Upper lobe of left lung (tissue), 6 donors: ENCODE measurements at regions not wholly inside any gene's neighbourhood (a gene's known extent, or its start where the extent isn't known, plus 50 kb on each side); places are given as distances from the start of the nearest gene placed in this dataset.

Experiments used
- ATAC-seq, 2 donors: fragments of 200-7000 bp; cut with Tn5 transposase; one replicate each; pipeline ENCODE4 v1.9.1; 2022; ENCODE audit warnings: mild to moderate bottlenecking in 2 of 2, moderate library complexity in 2 of 2; ENCODE audit not compliant: low FRiP score in 2 of 2
- DNase-seq, 2 donors: peaks; one replicate each; pipeline ENCODE4 v3.0.0-alpha.2; 2019 to 2020
- H3K27ac ChIP-seq, 4 donors: fragments of 200-600 bp; sonication (generic); one replicate each; pipeline ENCODE4 v1.5.1; 2016 to 2019
- H3K27me3 ChIP-seq, 4 donors: fragments of 200-600 bp; sonication (generic); one replicate each; pipeline ENCODE4 v1.5.1; 2017 to 2019
- H3K36me3 ChIP-seq, 4 donors: fragments of 200-600 bp; sonication (generic); one replicate each; pipeline ENCODE4 v1.5.1; 2016 to 2019
- H3K4me1 ChIP-seq, 4 donors: fragments of 200-600 bp; sonication (generic); one replicate each; pipeline ENCODE4 v1.5.1; 2018 to 2019
- H3K4me3 ChIP-seq, 4 donors: fragments of 200-600 bp; sonication (generic); one replicate each; pipeline ENCODE4 v1.5.1; 2017 to 2019; ENCODE audit warnings: mild to moderate bottlenecking in 2 of 4, moderate library complexity in 1 of 4
- H3K9me3 ChIP-seq, 4 donors: fragments of 200-600 bp; sonication (generic); one replicate each; pipeline ENCODE4 v1.5.1; 2018 to 2019
- EP300 ChIP-seq, 4 donors: sonication (generic); formaldehyde crosslinking; IDR thresholded peaks; one replicate each; pipeline ENCODE4 v1.5.1; 2017; ENCODE audit warnings: antibody characterized with exemption in 4 of 4, control low read depth in 2 of 4
- POLR2A ChIP-seq, 4 donors: fragments of 450-650 bp; IDR thresholded peaks; one replicate each; pipeline ENCODE4 v1.5.1; 2016 to 2017; ENCODE audit warnings: antibody characterized with exemption in 4 of 4, mild to moderate bottlenecking in 2 of 4
- POLR2AphosphoS5 ChIP-seq, 2 donors: sonication (generic); formaldehyde crosslinking; IDR thresholded peaks; one replicate each; pipeline ENCODE4 v1.5.1; 2017; ENCODE audit warnings: antibody characterized with exemption in 2 of 2
- WGBS, 2 donors: methylation state at CpG; one replicate each; pipeline ENCODE4 v1.1.5; 2017 to 2018; 5-methylcytosine and 5-hydroxymethylcytosine counted together
- TF ChIP-seq, protein P1 (sequence below), 6 experiments: fragments of 450-650 bp in 4 of 6; fragments of 200-600 bp in 2 of 6; sonication (generic) in 2 of 6; IDR thresholded peaks; one replicate each; pipeline ENCODE4 v1.5.1; 2016 to 2019; ENCODE audit warnings: antibody characterized with exemption in 6 of 6
- donor health status: DM: no; HTN: no; CAD: no; lungs with moderate emphysema.
- donor health status: DM: no; HTN: yes; CAD: no; lungs with severe emphysema.

DNA sequence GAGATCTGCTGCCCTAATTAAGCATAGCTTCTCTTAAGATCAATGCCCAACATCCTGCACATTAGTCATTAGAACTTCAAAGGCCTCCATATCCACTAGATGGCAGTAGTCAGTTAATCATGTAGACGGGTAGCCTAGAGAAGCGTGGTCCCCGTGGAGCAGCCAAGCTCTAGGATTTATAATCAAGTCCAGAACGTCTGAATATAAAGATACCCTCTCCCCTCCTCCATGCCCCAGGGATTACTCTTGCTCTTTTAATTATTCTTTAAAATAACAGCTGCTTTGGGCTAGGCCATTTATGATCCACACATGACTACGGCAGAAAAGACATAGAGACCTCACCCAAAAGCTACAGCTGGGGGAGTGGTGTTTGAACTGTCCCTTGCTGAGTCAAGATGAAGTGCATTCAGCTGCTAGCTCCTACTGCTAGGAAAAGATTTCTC lies 327.6 kb upstream of the PLET1 start:
- 18% methylated on average over 5 of the region's 5 CpGs for WGBS, 2 donors
- DNase-seq = peak in 1 of 2 donors; percentile 44
- H3K27ac ChIP-seq = no peak overlapping the region

DNA sequence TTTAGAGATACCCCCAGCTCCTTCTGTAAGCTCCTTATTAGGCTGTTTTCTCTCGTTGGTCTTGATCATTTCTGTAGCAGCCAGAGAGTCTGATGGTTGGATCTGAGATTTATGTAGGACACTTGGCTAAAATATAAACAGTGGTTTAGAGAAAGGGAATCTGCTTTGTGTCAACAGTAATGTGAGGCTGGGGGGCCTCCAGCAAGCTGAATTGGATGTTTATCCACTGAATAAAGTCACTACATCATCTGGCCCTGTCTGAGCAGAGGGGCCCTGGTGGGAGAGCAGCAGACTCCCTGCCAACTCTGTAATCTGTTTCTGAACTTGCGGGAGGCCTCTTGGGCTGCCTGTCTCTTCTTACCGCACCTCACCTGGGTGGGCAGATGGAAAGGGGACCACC lies 328.5 kb upstream of the PLET1 start:
- no peak for TF ChIP-seq POLR2A (IDR thresholded peaks at IDR 0.05)
- TF ChIP-seq, protein P1, sequence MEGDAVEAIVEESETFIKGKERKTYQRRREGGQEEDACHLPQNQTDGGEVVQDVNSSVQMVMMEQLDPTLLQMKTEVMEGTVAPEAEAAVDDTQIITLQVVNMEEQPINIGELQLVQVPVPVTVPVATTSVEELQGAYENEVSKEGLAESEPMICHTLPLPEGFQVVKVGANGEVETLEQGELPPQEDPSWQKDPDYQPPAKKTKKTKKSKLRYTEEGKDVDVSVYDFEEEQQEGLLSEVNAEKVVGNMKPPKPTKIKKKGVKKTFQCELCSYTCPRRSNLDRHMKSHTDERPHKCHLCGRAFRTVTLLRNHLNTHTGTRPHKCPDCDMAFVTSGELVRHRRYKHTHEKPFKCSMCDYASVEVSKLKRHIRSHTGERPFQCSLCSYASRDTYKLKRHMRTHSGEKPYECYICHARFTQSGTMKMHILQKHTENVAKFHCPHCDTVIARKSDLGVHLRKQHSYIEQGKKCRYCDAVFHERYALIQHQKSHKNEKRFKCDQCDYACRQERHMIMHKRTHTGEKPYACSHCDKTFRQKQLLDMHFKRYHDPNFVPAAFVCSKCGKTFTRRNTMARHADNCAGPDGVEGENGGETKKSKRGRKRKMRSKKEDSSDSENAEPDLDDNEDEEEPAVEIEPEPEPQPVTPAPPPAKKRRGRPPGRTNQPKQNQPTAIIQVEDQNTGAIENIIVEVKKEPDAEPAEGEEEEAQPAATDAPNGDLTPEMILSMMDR (IDR thresholded peaks at IDR 0.05) = no peak
- TF ChIP-seq EP300 (IDR thresholded peaks at IDR 0.05) = no peak
- no peak for TF ChIP-seq POLR2AphosphoS5 (IDR thresholded peaks at IDR 0.05)
- Histone ChIP-seq H3K9me3 (no peaks in the 10 kb centered on the region), H3K27ac (no peak overlapping the region), H3K27me3 (peaks cover 0 to 5% (median 0%) of the 10 kb centered on the region in 4 donors), H3K4me3 (no peak overlapping the region), H3K4me1 (no peaks in the 10 kb centered on the region), H3K36me3 (no peaks in the 10 kb centered on the region)
- ATAC-seq (no peak), DNase-seq (no peak)
- WGBS, 2 donors = 64 to 76% methylated on average over 3 of the region's 3 CpGs

More for the DNA sequence above, 327.6 kb upstream of the PLET1 start:
- Histone ChIP-seq H3K4me1 (no peaks in the 10 kb centered on the region), H3K27me3 (peaks cover 0 to 5% (median 0%) of the 10 kb centered on the region in 4 donors), H3K4me3 (no peak overlapping the region), H3K9me3 (no peaks in the 10 kb centered on the region), H3K36me3 (no peaks in the 10 kb centered on the region)
- ATAC-seq = peak; percentile 60 to 87
- no peak for TF ChIP-seq POLR2A (IDR thresholded peaks at IDR 0.05)
- TF ChIP-seq, protein P1 (IDR thresholded peaks at IDR 0.05) = peak; percentile 47 to 68 (median 60)

DNA sequence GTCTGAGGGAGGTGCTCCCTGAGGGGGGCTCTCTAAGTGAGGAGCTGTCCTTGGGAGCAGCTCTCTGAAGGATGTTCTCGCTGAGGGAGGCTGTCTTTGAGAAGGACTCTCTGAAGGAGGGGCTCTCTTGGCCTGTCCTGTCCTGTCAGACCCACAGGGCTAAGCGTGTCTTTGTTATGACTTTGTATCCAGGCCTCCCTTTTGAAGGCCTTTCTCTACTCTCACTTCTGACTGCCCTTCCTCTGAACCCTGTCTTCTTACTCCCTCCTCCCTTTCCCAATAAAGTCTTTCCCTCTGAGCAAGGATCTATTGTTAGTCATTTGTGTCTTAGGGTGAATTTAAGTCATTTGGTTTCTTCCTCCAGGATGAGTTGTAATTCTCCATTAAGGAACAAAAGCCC lies 330.1 kb upstream of the PLET1 start:
- no peak for DNase-seq
- H3K27me3 ChIP-seq = no peaks in the 10 kb centered on the region
- no peaks in the 10 kb centered on the region for H3K36me3 ChIP-seq
- TF ChIP-seq, protein P1 (IDR thresholded peaks at IDR 0.05) = no peak
- TF ChIP-seq EP300 (IDR thresholded peaks at IDR 0.05) (no peak), POLR2AphosphoS5 (IDR thresholded peaks at IDR 0.05) (no peak), POLR2A (IDR thresholded peaks at IDR 0.05) (no peak)
- 71 to 80% methylated on average over 2 of the region's 2 CpGs for WGBS, 2 donors
- ATAC-seq = peak in 1 of 2 donors; percentile 17
- H3K4me3 ChIP-seq = no peak overlapping the region
- no peak overlapping the region for H3K27ac ChIP-seq
- no peaks in the 10 kb centered on the region for H3K4me1 ChIP-seq
- no peaks in the 10 kb centered on the region for H3K9me3 ChIP-seq

DNA sequence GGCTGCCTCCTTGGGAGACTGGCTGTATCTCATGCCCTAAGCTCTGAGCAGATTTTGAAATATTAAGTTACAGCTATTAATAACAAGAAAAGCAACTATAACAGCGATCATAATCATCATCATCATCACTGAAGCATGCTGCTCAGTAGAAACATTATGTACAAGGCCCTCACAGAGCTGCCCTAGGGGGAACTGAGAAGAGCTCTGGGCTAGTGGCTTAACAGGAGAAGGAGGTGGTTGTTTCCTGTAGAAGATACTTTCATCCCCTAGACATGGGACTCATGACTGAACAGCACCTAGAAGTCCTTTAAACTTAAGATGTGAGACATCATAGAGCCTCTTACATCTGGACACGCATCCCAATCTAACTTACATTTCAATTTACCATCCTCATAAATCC lies 332.8 kb upstream of the PLET1 start:
- ATAC-seq (no peak), DNase-seq (no peak)
- WGBS, 2 donors = 87 to 89% methylated on average over 1 to 2 of the region's 2 CpGs
- H3K4me3 ChIP-seq = no peak overlapping the region
- H3K9me3 ChIP-seq = no peaks in the 10 kb centered on the region
- H3K27ac ChIP-seq = no peak overlapping the region
- H3K27me3 ChIP-seq = no peaks in the 10 kb centered on the region
- no peaks in the 10 kb centered on the region for H3K4me1 ChIP-seq
- H3K36me3 ChIP-seq = no peaks in the 10 kb centered on the region
- TF ChIP-seq, protein P1 (IDR thresholded peaks at IDR 0.05) = no peak
- TF ChIP-seq EP300 (IDR thresholded peaks at IDR 0.05) (no peak), POLR2A (IDR thresholded peaks at IDR 0.05) (no peak), POLR2AphosphoS5 (IDR thresholded peaks at IDR 0.05) (no peak)

DNA sequence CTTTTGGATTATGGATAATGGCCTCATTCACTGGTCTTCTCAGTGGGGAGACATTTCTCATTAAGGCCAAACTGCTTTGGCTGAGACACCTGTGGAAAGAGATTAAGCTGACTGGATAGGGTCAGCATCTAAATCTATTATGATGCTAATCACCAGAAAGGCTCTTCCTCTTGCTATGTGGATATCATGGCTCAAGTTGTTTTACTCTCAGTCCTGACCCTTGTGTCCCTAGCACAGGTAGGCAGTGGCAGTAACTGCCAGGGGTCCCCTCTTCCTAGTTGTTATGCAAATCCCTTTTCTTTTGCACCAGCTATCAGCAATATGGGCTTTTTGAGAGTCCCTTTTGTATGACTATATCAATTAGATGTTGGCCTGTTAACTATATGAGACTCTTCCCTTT lies 335.7 kb upstream of the PLET1 start:
- TF ChIP-seq POLR2A (IDR thresholded peaks at IDR 0.05) (no peak), POLR2AphosphoS5 (IDR thresholded peaks at IDR 0.05) (no peak), EP300 (IDR thresholded peaks at IDR 0.05) (no peak)
- TF ChIP-seq, protein P1 (IDR thresholded peaks at IDR 0.05) = no peak
- no peak for DNase-seq
- Histone ChIP-seq H3K9me3 (no peaks in the 10 kb centered on the region), H3K36me3 (no peaks in the 10 kb centered on the region), H3K4me3 (no peak overlapping the region), H3K4me1 (no peaks in the 10 kb centered on the region), H3K27ac (no peak overlapping the region), H3K27me3 (no peaks in the 10 kb centered on the region)
- ATAC-seq = no peak
